Keratinocyte (primary cell): ENCODE measurements at regions not wholly inside any gene's neighbourhood (a gene's known extent, or its start where the extent isn't known, plus 50 kb on each side); places are given as distances from the start of the nearest gene placed in this dataset.

Experiments used
- DNase-seq: peaks from one replicate; pipeline ENCODE4 v3.0.0-alpha.2; 2011; ENCODE audit warnings: low read depth, missing footprints, low spot score
- FAIRE-seq: peaks from 2 replicates; lab custom pipeline; 2011; peaks lifted over from hg19 to GRCh38; lab: Jason Lieb, UNC
- H2AFZ ChIP-seq: 2 replicates; pipeline ENCODE4 v1.6.0; 2012; ENCODE audit warnings: low read length, control low read depth, inconsistent platforms; ENCODE audit not compliant: control insufficient read depth
- H3K27ac ChIP-seq: 2 replicates; pipeline ENCODE4 v1.5.1; 2011; ENCODE audit warnings: low read length; ENCODE audit not compliant: control insufficient read depth, insufficient read depth
- H3K27me3 ChIP-seq: 3 replicates; pipeline ENCODE4 v1.6.0; 2011; ENCODE audit warnings: low read length; ENCODE audit not compliant: control insufficient read depth, insufficient read depth; ENCODE audit errors: extremely low read depth
- H3K36me3 ChIP-seq, 2 experiments: 2 replicates in 1 of 2; 3 replicates in 1 of 2; pipeline ENCODE4 v1.5.1; 2011; ENCODE audit warnings: low read length in 2 of 2, mild to moderate bottlenecking in 1 of 2; ENCODE audit not compliant: control insufficient read depth in 2 of 2, insufficient read depth in 2 of 2; ENCODE audit errors: extremely low read depth in 1 of 2
- H3K4me1 ChIP-seq: 3 replicates; pipeline ENCODE4 v1.5.1; 2011; ENCODE audit warnings: low read length; ENCODE audit not compliant: control insufficient read depth, insufficient read depth; ENCODE audit errors: extremely low read depth
- H3K4me2 ChIP-seq: 3 replicates; pipeline ENCODE4 v1.6.0; 2011; ENCODE audit warnings: low read depth, low read length; ENCODE audit not compliant: control insufficient read depth, insufficient read depth; ENCODE audit errors: extremely low read depth
- H3K4me3 ChIP-seq, 3 experiments: fragments of 200-600 bp in 1 of 3; sonication (generic) in 1 of 3; 2 replicates in 2 of 3; 3 replicates in 1 of 3; pipeline ENCODE4 v1.5.1; 2011 to 2016; ENCODE audit warnings: low read length in 3 of 3, mild to moderate bottlenecking in 3 of 3, control low read depth in 2 of 3, inconsistent platforms in 1 of 3, low read depth in 1 of 3, mixed read lengths in 1 of 3, mixed run types in 1 of 3, moderate library complexity in 1 of 3; ENCODE audit not compliant: control insufficient read depth in 2 of 3, insufficient read depth in 2 of 3; ENCODE audit errors: extremely low read depth in 1 of 3
- H3K79me2 ChIP-seq: 2 replicates; pipeline ENCODE4 v1.6.0; 2012; ENCODE audit warnings: low read length; ENCODE audit not compliant: control insufficient read depth, insufficient read depth
- H3K9ac ChIP-seq: 3 replicates; pipeline ENCODE4 v1.6.0; 2011; ENCODE audit warnings: low read length; ENCODE audit not compliant: control insufficient read depth, insufficient read depth; ENCODE audit errors: extremely low read depth
- H3K9me1 ChIP-seq: 3 replicates; pipeline ENCODE4 v1.6.0; 2011; ENCODE audit warnings: low read length; ENCODE audit not compliant: control insufficient read depth, insufficient read depth; ENCODE audit errors: extremely low read depth
- H3K9me3 ChIP-seq: 2 replicates; pipeline ENCODE4 v1.5.1; 2012; ENCODE audit warnings: low read depth, low read length; ENCODE audit not compliant: control insufficient read depth
- H4K20me1 ChIP-seq: 3 replicates; pipeline ENCODE4 v1.6.0; 2011; ENCODE audit warnings: low read length; ENCODE audit not compliant: control insufficient read depth, insufficient read depth; ENCODE audit errors: extremely low read depth
- CTCF ChIP-seq, 3 experiments: IDR thresholded peaks in 1 of 3; conservative IDR thresholded peaks in 1 of 3; optimal IDR thresholded peaks in 1 of 3; 2 replicates in 2 of 3; 3 replicates in 1 of 3; pipeline versions ENCODE3 to v1.5.1; 2011; ENCODE audit warnings: low read length in 3 of 3, mild to moderate bottlenecking in 3 of 3, moderate library complexity in 2 of 3, control low read depth in 1 of 3, inconsistent platforms in 1 of 3; ENCODE audit not compliant: insufficient read depth in 2 of 3; ENCODE audit errors: extremely low read depth in 1 of 3
- EZH2 ChIP-seq: IDR thresholded peaks from one replicate; pipeline ENCODE4 v1.6.1; 2012; ENCODE audit warnings: inconsistent platforms, mild to moderate bottlenecking, low read length, moderate library complexity
- dilution Hi-C: fragments of 300-500 bp; cut with MboI; formaldehyde crosslinking; loops from one replicate; pipeline ENCODE4 v1.7.0; 2020; ENCODE audit warnings: low sequenced_read_pairs; ENCODE audit not compliant: extremely low pct_ligation_motif_present

GRCh38 chr6:113758826-113759574 lies 98.1 kb upstream of the MARCKS start:
- Histone ChIP-seq H3K79me2 (no peaks in the 10 kb centered on the region), H4K20me1 (no peaks in the 10 kb centered on the region), H3K4me2 (no peak overlapping the region), H3K27me3 (no peaks in the 10 kb centered on the region), H3K9me3 (no peaks in the 10 kb centered on the region), H3K4me3 (no peak overlapping the region), H3K9ac (no peak overlapping the region), H3K36me3 (no peaks in the 10 kb centered on the region), H3K9me1 (no peaks in the 10 kb centered on the region), H2AFZ (no peak overlapping the region), H3K4me1 (peaks cover 16% of the 10 kb centered on the region), H3K27ac (no peak overlapping the region)
- no peak for FAIRE-seq
- TF ChIP-seq CTCF (optimal IDR thresholded peaks at IDR 0.05 in 1 of 3, IDR thresholded peaks at IDR 0.05 in 1 of 3, conservative IDR thresholded peaks at IDR 0.05 in 1 of 3; ENCODE audit: extremely low read depth in 1 of 3, insufficient read depth in 2 of 3, low read length in 3 of 3) (no peak), EZH2 (no peak)
- no peak for DNase-seq
- dilution Hi-C loops, result no loop called here

- dilution Hi-C loops, result no loop called here
- H3K27ac ChIP-seq, result peak overlapping the region; percentile 97
- H3K4me1 ChIP-seq, result peaks cover 18% of the 10 kb centered on the region
- H3K27me3 ChIP-seq, result no peaks in the 10 kb centered on the region
- DNase-seq (no peak), FAIRE-seq (no peak)
- no peaks in the 10 kb centered on the region for H3K36me3 ChIP-seq
- H3K9me3 ChIP-seq, result no peaks in the 10 kb centered on the region
- H3K9ac ChIP-seq, result no peak overlapping the region
- no peak overlapping the region for H3K4me3 ChIP-seq
- H3K79me2 ChIP-seq, result no peaks in the 10 kb centered on the region
- no peaks in the 10 kb centered on the region for H4K20me1 ChIP-seq
- no peaks in the 10 kb centered on the region for H3K9me1 ChIP-seq
- H2AFZ ChIP-seq, result peak overlapping the region; percentile 9
- TF ChIP-seq EZH2 (no peak), CTCF (optimal IDR thresholded peaks at IDR 0.05 in 1 of 3, IDR thresholded peaks at IDR 0.05 in 1 of 3, conservative IDR thresholded peaks at IDR 0.05 in 1 of 3; ENCODE audit: extremely low read depth in 1 of 3, insufficient read depth in 2 of 3, low read length in 3 of 3) (no peak)
- no peak overlapping the region for H3K4me2 ChIP-seq
These were observed 94.5 kb upstream of the MARCKS start for GRCh38 chr6:113762641-113763040.
